ENCODE measurements at regions not wholly inside any gene's neighbourhood (a gene's known extent, or its start where the extent isn't known, plus 50 kb on each side); places are given as distances from the start of the nearest gene placed in this dataset.

GRCh38 chr6:22134308-22134707 is 162.5 kb downstream of the PRL start:
- TF ChIP-seq CTCF (IDR thresholded peaks at IDR 0.05; ENCODE audit: low read depth, low read length, poor library complexity, severe bottlenecking) = no peak
- TF ChIP-seq EZH2phosphoT487 (IDR thresholded peaks at IDR 0.05; ENCODE audit: borderline replicate concordance, low read length) = no peak

Measured in DOHH2 (cell line).